NB4 (cell line): ENCODE measurements at regions not wholly inside any gene's neighbourhood (a gene's known extent, or its start where the extent isn't known, plus 50 kb on each side); places are given as distances from the start of the nearest gene placed in this dataset.

Source experiments
- CTCF ChIP-seq: IDR thresholded peaks from one replicate; pipeline ENCODE4 v1.5.1; 2012; ENCODE audit warnings: low read depth, low read length
- MAX ChIP-seq: IDR thresholded peaks from 2 replicates; pipeline ENCODE4 v1.6.1; 2011; ENCODE audit warnings: low read depth, low read length
- MYC ChIP-seq: IDR thresholded peaks from 2 replicates; pipeline ENCODE4 v1.6.1; 2011; ENCODE audit warnings: low read depth, low read length
- POLR2A ChIP-seq: IDR thresholded peaks from 2 replicates; pipeline ENCODE4 v1.6.1; 2011; ENCODE audit warnings: mild to moderate bottlenecking; ENCODE audit not compliant: insufficient read length; ENCODE audit errors: extremely low read depth

GRCh38 chr6:82111818-82112217 is 135.7 kb downstream of the IBTK start:
- TF ChIP-seq CTCF = no peak
- TF ChIP-seq MAX = no peak
- no peak for TF ChIP-seq MYC
- no peak for TF ChIP-seq POLR2A
